ENCODE measurements at regions not wholly inside any gene's neighbourhood (a gene's known extent, or its start where the extent isn't known, plus 50 kb on each side); places are given as distances from the start of the nearest gene placed in this dataset.

GRCh38 chr14:97866195-97866594 lies 1069.0 kb downstream of the VRK1 start:
- no peak for TF ChIP-seq CTCF (IDR thresholded peaks at IDR 0.05; ENCODE audit: control insufficient read depth, extremely low read depth, insufficient read depth)
- DNase-seq (ENCODE audit: low read depth): no peak
- no peak overlapping the region for H3K4me3 ChIP-seq (ENCODE audit: low read depth, low read length)

- no peak for DNase-seq (ENCODE audit: low read depth)
- TF ChIP-seq CTCF (IDR thresholded peaks at IDR 0.05; ENCODE audit: control insufficient read depth, extremely low read depth, insufficient read depth): no peak
- H3K4me3 ChIP-seq (ENCODE audit: low read depth, low read length): no peak overlapping the region
Observed at GRCh38 chr14:97866664-97867063, 1069.5 kb downstream of the VRK1 start.

- TF ChIP-seq CTCF (IDR thresholded peaks at IDR 0.05; ENCODE audit: control insufficient read depth, extremely low read depth, insufficient read depth): no peak
Observed at GRCh38 chr14:97873291-97873690, 1076.1 kb downstream of the VRK1 start.

GRCh38 chr14:97874394-97874793 lies 1077.2 kb downstream of the VRK1 start:
- TF ChIP-seq CTCF (IDR thresholded peaks at IDR 0.05; ENCODE audit: control insufficient read depth, extremely low read depth, insufficient read depth): no peak
- no peak for DNase-seq (ENCODE audit: low read depth)

More at GRCh38 chr14:97873291-97873690, 1076.1 kb downstream of the VRK1 start:
- DNase-seq (ENCODE audit: low read depth): no peak
- no peak overlapping the region for H3K4me3 ChIP-seq (ENCODE audit: low read depth, low read length)

GRCh38 chr14:97878206-97878605 lies 1081.0 kb downstream of the VRK1 start:
- TF ChIP-seq CTCF (IDR thresholded peaks at IDR 0.05; ENCODE audit: control insufficient read depth, extremely low read depth, insufficient read depth): no peak
- no peak overlapping the region for H3K4me3 ChIP-seq (ENCODE audit: low read depth, low read length)
- DNase-seq (ENCODE audit: low read depth): no peak

More at GRCh38 chr14:97874394-97874793, 1077.2 kb downstream of the VRK1 start:
- no peak overlapping the region for H3K4me3 ChIP-seq (ENCODE audit: low read depth, low read length)

GRCh38 chr14:97878727-97879126 lies 1081.5 kb downstream of the VRK1 start:
- no peak for DNase-seq (ENCODE audit: low read depth)
- no peak for TF ChIP-seq CTCF (IDR thresholded peaks at IDR 0.05; ENCODE audit: control insufficient read depth, extremely low read depth, insufficient read depth)
- H3K4me3 ChIP-seq (ENCODE audit: low read depth, low read length): no peak overlapping the region

- no peak overlapping the region for H3K4me3 ChIP-seq (ENCODE audit: low read depth, low read length)
- no peak for TF ChIP-seq CTCF (IDR thresholded peaks at IDR 0.05; ENCODE audit: control insufficient read depth, extremely low read depth, insufficient read depth)
- DNase-seq (ENCODE audit: low read depth): no peak
Observed at GRCh38 chr14:97887690-97888089, 1090.5 kb downstream of the VRK1 start.

All from LNCaP clone FGC (cell line).